Breast epithelium (tissue), 4 donors: ENCODE measurements at regions not wholly inside any gene's neighbourhood (a gene's known extent, or its start where the extent isn't known, plus 50 kb on each side); places are given as distances from the start of the nearest gene placed in this dataset.
A peak's percentile ranks its signal among the peaks of the same experiment; 100 is the strongest.
"Not testable (repeated sequence)": the region's sequence is repeated elsewhere in the genome, so short reads cannot be mapped to it uniquely, and the experiment has no call there.

Experiments
- DNase-seq, 2 donors: peaks; one replicate each; pipeline ENCODE4 v3.0.0-alpha.2; 2019; ENCODE audit warnings: low spot score in 2 of 2
- H3K27ac ChIP-seq, 2 donors: fragments of 200-600 bp; sonication (generic) in 1 of 2; one replicate each; pipeline ENCODE4 v1.5.1; 2016 to 2019; ENCODE audit warnings: mild to moderate bottlenecking in 1 of 2
- H3K27me3 ChIP-seq, 2 donors: fragments of 200-600 bp; sonication (generic) in 1 of 2; one replicate each; pipeline versions ENCODE4 v1.5.1 to v1.6.0; 2017 to 2019; ENCODE audit warnings: control low read depth in 1 of 2, mild to moderate bottlenecking in 1 of 2
- H3K36me3 ChIP-seq: fragments of 200-600 bp; one replicate; pipeline ENCODE4 v1.5.1; 2019
- H3K4me1 ChIP-seq, 2 donors: fragments of 200-600 bp; sonication (generic); one replicate each; pipeline ENCODE4 v1.5.1; 2016 to 2019; ENCODE audit warnings: control low read depth in 1 of 2
- H3K4me3 ChIP-seq, 3 donors: fragments of 200-600 bp; sonication (generic); 1 replicate in 2 of 3; 2 replicates in 1 of 3; pipeline ENCODE4 v1.5.1; 2016 to 2019; ENCODE audit warnings: mild to moderate bottlenecking in 3 of 3, moderate library complexity in 2 of 3
- H3K9me3 ChIP-seq, 2 donors: fragments of 200-600 bp; sonication (generic) in 1 of 2; one replicate each; pipeline ENCODE4 v1.5.1; 2016 to 2019; ENCODE audit warnings: control low read depth in 1 of 2
- CTCF ChIP-seq, 3 donors: fragments of 450-650 bp; IDR thresholded peaks; one replicate each; pipeline ENCODE4 v1.5.1; 2016 to 2017; ENCODE audit warnings: antibody characterized with exemption in 3 of 3, mild to moderate bottlenecking in 3 of 3, moderate library complexity in 3 of 3
- POLR2A ChIP-seq: fragments of 450-650 bp; IDR thresholded peaks from one replicate; pipeline ENCODE4 v1.6.1; 2016; ENCODE audit warnings: antibody characterized with exemption, mild to moderate bottlenecking, moderate library complexity
- POLR2AphosphoS5 ChIP-seq, 3 donors: sonication (generic); formaldehyde crosslinking; IDR thresholded peaks; one replicate each; pipeline ENCODE4 v1.6.1; 2017; ENCODE audit warnings: antibody characterized with exemption in 3 of 3
- intact Hi-C: fragments of 100-400 bp; cut with DNase I; formaldehyde crosslinking; loops from one replicate; pipeline ENCODE4 v1.15.1; 2023; ENCODE audit warnings: low total_unique reads

GRCh38 chr5:116951219-116951618, 376.6 kb upstream of the SEMA6A start:
- Histone ChIP-seq H3K36me3 (no peaks in the 10 kb centered on the region), H3K4me1 (no peaks in the 10 kb centered on the region), H3K27me3 (no peaks in the 10 kb centered on the region), H3K9me3 (no peaks in the 10 kb centered on the region), H3K27ac (no peak overlapping the region), H3K4me3 (no peak overlapping the region)
- TF ChIP-seq CTCF (IDR thresholded peaks at IDR 0.05), result no peak
- no peak for TF ChIP-seq POLR2A
- no peak for TF ChIP-seq POLR2AphosphoS5 (IDR thresholded peaks at IDR 0.05)
- intact Hi-C loops, result no loop called here
- DNase-seq, result no peak

DNA sequence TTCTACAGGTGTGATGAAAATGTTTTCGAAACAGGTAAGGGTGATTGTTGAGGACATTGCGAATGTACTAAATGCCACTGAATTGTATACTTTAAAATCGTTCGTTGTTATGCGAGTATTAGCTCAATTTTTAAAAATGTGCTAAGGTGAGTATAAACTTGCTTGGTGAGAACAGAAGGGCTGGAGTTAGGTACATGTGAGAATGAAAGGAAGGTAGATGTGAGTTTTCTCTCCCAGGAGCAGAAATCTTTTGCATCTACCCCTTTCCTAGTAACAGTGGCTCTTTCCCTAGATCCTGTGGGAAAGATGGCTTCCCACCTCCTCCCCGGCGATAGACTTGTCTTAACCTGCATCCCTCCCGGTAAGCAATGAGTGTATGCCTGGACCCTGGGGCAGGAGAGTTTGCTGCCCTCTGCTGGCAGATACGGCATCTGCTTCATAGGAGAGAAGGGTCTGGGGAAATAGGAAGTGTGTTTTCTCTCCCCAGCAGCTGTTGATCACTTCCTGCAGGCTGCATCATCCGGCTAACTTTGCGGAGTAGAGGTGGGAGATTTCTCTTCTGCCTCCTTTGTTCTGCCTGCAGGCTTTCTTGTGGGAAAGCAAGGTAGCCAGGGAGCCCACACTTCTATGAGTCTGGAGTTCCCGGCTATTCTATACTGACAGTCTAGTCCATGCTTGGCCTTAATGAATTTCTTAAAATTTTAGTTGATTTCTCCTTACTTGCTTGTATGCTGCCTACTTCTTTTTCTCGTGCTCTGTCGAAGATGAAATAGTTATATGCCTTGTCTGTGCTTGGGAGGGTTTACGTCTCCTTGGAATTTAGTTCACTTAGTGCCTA, 373.3 kb upstream of the SEMA6A start:
- peak; percentile 23 to 68 for DNase-seq
- Histone ChIP-seq H3K27ac (no peak overlapping the region), H3K4me1 (no peaks in the 10 kb centered on the region), H3K4me3 (no peak overlapping the region), H3K27me3 (no peaks in the 10 kb centered on the region), H3K9me3 (no peaks in the 10 kb centered on the region), H3K36me3 (no peaks in the 10 kb centered on the region)
- intact Hi-C loops, result no loop called here
- no peak for TF ChIP-seq POLR2AphosphoS5 (IDR thresholded peaks at IDR 0.05)
- peak in 2 of 3 donors; percentile 49 to 65 for TF ChIP-seq CTCF (IDR thresholded peaks at IDR 0.05)
- TF ChIP-seq POLR2A, result no peak

DNA sequence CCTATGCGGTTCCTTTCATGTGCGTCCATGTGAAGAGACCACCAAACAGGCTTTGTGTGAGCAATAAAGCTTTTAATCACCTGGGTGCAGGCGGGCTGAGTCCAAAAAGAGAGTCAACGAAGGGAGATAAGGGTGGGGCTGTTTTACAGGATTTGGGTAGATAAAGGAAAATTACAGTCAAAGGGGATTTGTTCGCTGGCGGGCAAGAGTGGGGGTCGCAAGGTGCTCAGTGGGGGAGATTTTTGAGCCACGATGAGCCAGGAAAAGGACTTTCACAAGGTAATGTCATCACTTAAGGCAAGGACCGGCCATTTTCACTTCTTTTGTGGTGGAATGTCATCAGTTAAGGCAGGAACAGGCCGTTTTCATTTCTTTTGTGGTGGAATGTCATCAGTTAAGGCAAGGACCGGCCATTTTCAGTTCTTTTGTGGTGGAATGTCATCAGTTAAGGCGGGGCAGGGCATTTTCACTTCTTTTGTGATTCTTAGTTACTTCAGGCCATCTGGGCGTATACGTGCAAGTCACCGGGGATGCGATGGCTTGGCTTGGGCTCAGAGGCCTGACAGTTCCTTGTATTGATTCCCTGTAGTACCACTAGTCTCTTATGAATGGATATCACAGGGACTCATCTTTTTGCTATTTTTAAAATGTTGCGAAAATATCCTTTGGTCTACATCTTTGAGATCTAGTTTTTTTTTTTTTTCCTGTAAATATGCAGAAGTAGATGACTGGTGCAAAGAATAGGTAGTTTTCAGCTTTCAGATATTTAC, 371.2 kb upstream of the SEMA6A start:
- DNase-seq, H3K4me1 ChIP-seq, H3K4me3 ChIP-seq, H3K9me3 ChIP-seq, H3K36me3 ChIP-seq, H3K27ac ChIP-seq, intact Hi-C loops, H3K27me3 ChIP-seq: not testable (repeated sequence)

- intact Hi-C loops, result no loop called here
Measured at GRCh38 chr5:116944183-116944582, 369.6 kb upstream of the SEMA6A start.

GRCh38 chr5:116942622-116943021, 368.0 kb upstream of the SEMA6A start:
- H3K4me3 ChIP-seq, result no peak overlapping the region
- intact Hi-C loops, result no loop called here
- H3K9me3 ChIP-seq, result no peaks in the 10 kb centered on the region
- H3K27me3 ChIP-seq, result no peaks in the 10 kb centered on the region
- H3K36me3 ChIP-seq, result no peaks in the 10 kb centered on the region
- TF ChIP-seq POLR2A (no peak), POLR2AphosphoS5 (IDR thresholded peaks at IDR 0.05) (no peak), CTCF (IDR thresholded peaks at IDR 0.05) (no peak)
- DNase-seq, result no peak
- no peaks in the 10 kb centered on the region for H3K4me1 ChIP-seq
- no peak overlapping the region for H3K27ac ChIP-seq

More at GRCh38 chr5:116944183-116944582, 369.6 kb upstream of the SEMA6A start:
- no peaks in the 10 kb centered on the region for H3K9me3 ChIP-seq
- no peak for DNase-seq
- H3K4me1 ChIP-seq, result no peaks in the 10 kb centered on the region
- no peaks in the 10 kb centered on the region for H3K27me3 ChIP-seq
- H3K27ac ChIP-seq, result no peak overlapping the region
- H3K4me3 ChIP-seq, result no peak overlapping the region
- H3K36me3 ChIP-seq, result no peaks in the 10 kb centered on the region
- TF ChIP-seq POLR2AphosphoS5 (IDR thresholded peaks at IDR 0.05), result no peak
- no peak for TF ChIP-seq POLR2A
- TF ChIP-seq CTCF (IDR thresholded peaks at IDR 0.05), result no peak
